Neuronal stem cell (in vitro differentiated cells): ENCODE measurements at regions not wholly inside any gene's neighbourhood (a gene's known extent, or its start where the extent isn't known, plus 50 kb on each side); places are given as distances from the start of the nearest gene placed in this dataset.
A peak's percentile ranks its signal among the peaks of the same experiment; 100 is the strongest.
"Not testable (repeated sequence)": the region's sequence is repeated elsewhere in the genome, so short reads cannot be mapped to it uniquely, and the experiment has no call there.

Source experiments
- DNase-seq: peaks from one replicate; pipeline ENCODE4 v3.0.0-alpha.2; 2013; ENCODE audit warnings: low spot score
- H2AFZ ChIP-seq: one replicate; pipeline ENCODE4 v1.6.1; 2013; ENCODE audit warnings: mild to moderate bottlenecking, low read length, inconsistent platforms
- H2AK5ac ChIP-seq: 2 replicates; pipeline ENCODE4 v1.6.1; 2013; ENCODE audit warnings: low read depth, mild to moderate bottlenecking, inconsistent platforms, low read length, moderate library complexity, mixed read lengths
- H2BK120ac ChIP-seq: 2 replicates; pipeline ENCODE4 v1.6.1; 2013; ENCODE audit warnings: low read depth, mild to moderate bottlenecking, inconsistent platforms, low read length, moderate library complexity, mixed read lengths
- H2BK12ac ChIP-seq: one replicate; pipeline ENCODE4 v1.6.1; 2013; ENCODE audit warnings: low read length, inconsistent platforms
- H2BK15ac ChIP-seq: 2 replicates; pipeline ENCODE4 v1.6.1; 2013; ENCODE audit warnings: mild to moderate bottlenecking, low read length, inconsistent platforms, mixed read lengths
- H2BK5ac ChIP-seq: one replicate; pipeline ENCODE4 v1.6.1; 2013; ENCODE audit warnings: inconsistent platforms, mild to moderate bottlenecking, low read length, moderate library complexity
- H3K14ac ChIP-seq: one replicate; pipeline ENCODE4 v1.6.1; 2013; ENCODE audit warnings: low read length, inconsistent platforms
- H3K18ac ChIP-seq: 2 replicates; pipeline ENCODE4 v1.6.1; 2013; ENCODE audit warnings: low read length, inconsistent platforms
- H3K23ac ChIP-seq: 2 replicates; pipeline ENCODE4 v1.6.1; 2013; ENCODE audit warnings: low read depth, mild to moderate bottlenecking, mixed read lengths, low read length, inconsistent platforms; ENCODE audit not compliant: poor library complexity
- H3K27ac ChIP-seq: replicated peaks from 3 replicates; pipeline ENCODE4 v1.5.1; 2013; ENCODE audit warnings: low read length, inconsistent platforms
- H3K27me3 ChIP-seq, 3 experiments: 2 replicates each; pipeline ENCODE4 v1.6.1; 2013; ENCODE audit warnings: low read length in 3 of 3, mild to moderate bottlenecking in 2 of 3, inconsistent platforms in 1 of 3, low read depth in 1 of 3, mixed read lengths in 1 of 3, moderate library complexity in 1 of 3; ENCODE audit not compliant: control insufficient read depth in 3 of 3, insufficient read depth in 3 of 3
- H3K36me3 ChIP-seq, 2 donors: replicated peaks in 1 of 2; 2 replicates each; pipeline ENCODE4 v1.6.1; 2013; ENCODE audit warnings: low read length in 2 of 2; ENCODE audit not compliant: control insufficient read depth in 2 of 2, insufficient read depth in 2 of 2
- H3K4ac ChIP-seq: 2 replicates; pipeline ENCODE4 v1.6.1; 2013; ENCODE audit warnings: inconsistent platforms, mild to moderate bottlenecking, low read length, moderate library complexity
- H3K4me1 ChIP-seq, 2 donors: 1 replicate in 1 of 2; 2 replicates in 1 of 2; pipeline ENCODE4 v1.6.1; 2013; ENCODE audit warnings: low read length in 2 of 2, low read depth in 1 of 2; ENCODE audit not compliant: control insufficient read depth in 2 of 2, insufficient read depth in 1 of 2
- H3K4me2 ChIP-seq: one replicate; pipeline ENCODE4 v1.6.1; 2013; ENCODE audit warnings: mild to moderate bottlenecking, low read length, inconsistent platforms; ENCODE audit not compliant: insufficient read depth, poor library complexity, severe bottlenecking
- H3K4me3 ChIP-seq, 2 donors: 2 replicates each; pipeline ENCODE4 v1.5.1; 2013; ENCODE audit warnings: low read length in 2 of 2, mild to moderate bottlenecking in 2 of 2, inconsistent platforms in 1 of 2, moderate library complexity in 1 of 2
- H3K79me1 ChIP-seq: one replicate; pipeline ENCODE4 v1.6.1; 2013; ENCODE audit warnings: low read depth, mild to moderate bottlenecking, inconsistent platforms, low read length, moderate library complexity
- H3K9ac ChIP-seq: one replicate; pipeline ENCODE4 v1.6.1; 2013; ENCODE audit warnings: mild to moderate bottlenecking, low read depth, low read length, inconsistent platforms; ENCODE audit not compliant: poor library complexity
- H3K9me3 ChIP-seq, 2 donors: replicated peaks in 1 of 2; 2 replicates each; pipeline versions ENCODE3 to v1.6.1; 2013; ENCODE audit warnings: low read length in 2 of 2, mild to moderate bottlenecking in 2 of 2, inconsistent platforms in 1 of 2, low read depth in 1 of 2, mixed read lengths in 1 of 2, moderate library complexity in 1 of 2; ENCODE audit not compliant: control insufficient read depth in 2 of 2, insufficient read depth in 1 of 2
- H4K8ac ChIP-seq: one replicate; pipeline ENCODE4 v1.6.1; 2013; ENCODE audit warnings: low read depth, mild to moderate bottlenecking, inconsistent platforms, low read length, moderate library complexity
- H4K91ac ChIP-seq: one replicate; pipeline ENCODE4 v1.6.1; 2013; ENCODE audit warnings: low read length, low read depth, mild to moderate bottlenecking, inconsistent platforms; ENCODE audit not compliant: poor library complexity
- WGBS, 2 donors: extraction: QIAGEN DNeasy Blood & Tissue Kit; methylation state at CpG; one replicate each; pipeline ENCODE4 v1.1.7; 2013; ENCODE audit warnings: missing lambda C conversion rate in 2 of 2, mixed read lengths in 1 of 2; ENCODE audit not compliant: insufficient read length in 2 of 2, insufficient replicate concordance in 1 of 2; ENCODE audit errors: extremely low coverage in 2 of 2; 5-methylcytosine and 5-hydroxymethylcytosine counted together

GRCh38 chr12:118547606-118548005, 171.3 kb downstream of the SUDS3 start:
- not testable (repeated sequence) for H3K4me3 ChIP-seq, H3K27me3 ChIP-seq, H3K14ac ChIP-seq, H2BK15ac ChIP-seq, H2AFZ ChIP-seq, H3K4me2 ChIP-seq, H2BK5ac ChIP-seq, H2BK12ac ChIP-seq, H3K36me3 ChIP-seq, H2AK5ac ChIP-seq, H3K23ac ChIP-seq, H3K9me3 ChIP-seq, DNase-seq, H3K79me1 ChIP-seq, H4K8ac ChIP-seq, H3K4me1 ChIP-seq, H3K27ac ChIP-seq, H3K4ac ChIP-seq, H2BK120ac ChIP-seq, H3K9ac ChIP-seq, H3K18ac ChIP-seq, H4K91ac ChIP-seq
- no CpG with 5 or more reads among the region's 6 CpGs for WGBS, 2 donors

GRCh38 chr12:118548887-118549509, 172.6 kb downstream of the SUDS3 start:
- no CpG with 5 or more reads among the region's 4 CpGs for WGBS, 2 donors
- Histone ChIP-seq H3K4ac (no peak overlapping the region), H3K18ac (no peak overlapping the region), H3K9ac (no peak overlapping the region), H2AK5ac (no peak overlapping the region), H2AFZ (no peak overlapping the region), H3K79me1 (no peaks in the 10 kb centered on the region), H2BK120ac (no peak overlapping the region), H4K91ac (no peak overlapping the region), H3K4me2 (no peak overlapping the region), H2BK15ac (no peak overlapping the region), H3K9me3 (no peaks in the 10 kb centered on the region), H3K27ac (no peak overlapping the region), H3K27me3 (no peaks in the 10 kb centered on the region), H3K14ac (no peak overlapping the region), H3K36me3 (no peaks in the 10 kb centered on the region), H2BK5ac (no peak overlapping the region), H3K23ac (no peak overlapping the region), H3K4me1 (no peaks in the 10 kb centered on the region), H2BK12ac (no peak overlapping the region), H4K8ac (no peak overlapping the region), H3K4me3 (no peak overlapping the region)
- DNase-seq: no peak

GRCh38 chr12:118549510-118549980, 173.2 kb downstream of the SUDS3 start:
- no peak overlapping the region for H2BK5ac ChIP-seq
- H2AFZ ChIP-seq: no peak overlapping the region
- no peak overlapping the region for H3K27ac ChIP-seq
- H3K18ac ChIP-seq: no peak overlapping the region
- no peak overlapping the region for H3K4me3 ChIP-seq
- H2AK5ac ChIP-seq: no peak overlapping the region
- no peaks in the 10 kb centered on the region for H3K9me3 ChIP-seq
- no peak overlapping the region for H4K91ac ChIP-seq
- H3K9ac ChIP-seq: no peak overlapping the region
- WGBS, 2 donors: no CpG with 5 or more reads among the region's 8 CpGs
- H3K14ac ChIP-seq: no peak overlapping the region
- no peak overlapping the region for H2BK120ac ChIP-seq
- H3K36me3 ChIP-seq: no peaks in the 10 kb centered on the region
- no peak for DNase-seq
- H3K4ac ChIP-seq: no peak overlapping the region
- no peaks in the 10 kb centered on the region for H3K4me1 ChIP-seq
- H3K23ac ChIP-seq: no peak overlapping the region
- no peak overlapping the region for H4K8ac ChIP-seq
- no peak overlapping the region for H2BK12ac ChIP-seq
- no peak overlapping the region for H3K4me2 ChIP-seq
- H3K27me3 ChIP-seq: no peaks in the 10 kb centered on the region
- no peak overlapping the region for H2BK15ac ChIP-seq
- H3K79me1 ChIP-seq: no peaks in the 10 kb centered on the region

- no peak overlapping the region for H2BK12ac ChIP-seq
- no CpG with 5 or more reads among the region's 5 CpGs for WGBS, 2 donors
Observed at GRCh38 chr12:118553856-118554504, 177.6 kb downstream of the SUDS3 start.

More at GRCh38 chr12:118553856-118554504, 177.6 kb downstream of the SUDS3 start:
- Histone ChIP-seq H3K18ac (no peak overlapping the region), H4K8ac (no peak overlapping the region), H3K23ac (no peak overlapping the region), H3K79me1 (no peaks in the 10 kb centered on the region), H2BK120ac (no peak overlapping the region), H3K9me3 (no peaks in the 10 kb centered on the region), H3K14ac (no peak overlapping the region), H2AFZ (no peak overlapping the region), H3K27ac (no peak overlapping the region), H3K4me1 (no peaks in the 10 kb centered on the region), H2BK15ac (no peak overlapping the region), H2AK5ac (no peak overlapping the region), H3K4me2 (no peak overlapping the region), H4K91ac (no peak overlapping the region), H3K36me3 (no peaks in the 10 kb centered on the region), H3K9ac (no peak overlapping the region), H3K4ac (no peak overlapping the region), H2BK5ac (no peak overlapping the region), H3K27me3 (no peaks in the 10 kb centered on the region), H3K4me3 (peak overlapping the region in 1 of 2 donors; percentile 32)
- DNase-seq: no peak
